ENCODE measurements at regions not wholly inside any gene's neighbourhood (a gene's known extent, or its start where the extent isn't known, plus 50 kb on each side); places are given as distances from the start of the nearest gene placed in this dataset.

GRCh38 chr17:34755981-34756636 is 176.7 kb downstream of the TMEM132E start:
- no peak overlapping the region for H3K9ac ChIP-seq (ENCODE audit: extremely low read depth, insufficient read length, low read length)
- H3K56ac ChIP-seq (ENCODE audit: insufficient read length, low read depth, low read length) = no peak overlapping the region
- Mint-ChIP-seq H3K27ac (peak overlapping the region in 1 of 3 experiments; percentile 38; a peak in 3 of 7 replicates), H3K36me3 (ENCODE audit: insufficient read depth in 1 of 3, low read depth in 3 of 3) (no peaks in the 10 kb centered on the region), H3K27me3 (ENCODE audit: low read depth) (peaks cover 9% of the 10 kb centered on the region), H3K4me3 (no peak overlapping the region), H3K4me1 (peaks cover 13 to 26% of the 10 kb centered on the region in 2 experiments), H3K9me3 (no peaks in the 10 kb centered on the region)
- H3T11ph ChIP-seq (ENCODE audit: low read length) = no peak overlapping the region
- H3K14ac ChIP-seq (ENCODE audit: insufficient read depth, low read length) = no peak overlapping the region
- no peaks in the 10 kb centered on the region for H3K79me2 ChIP-seq (ENCODE audit: insufficient read depth, low read length)
- H3K79me1 ChIP-seq (ENCODE audit: insufficient read depth, low read depth, low read length, poor library complexity, severe bottlenecking) = no peaks in the 10 kb centered on the region
- no peak overlapping the region for H4K8ac ChIP-seq (replicated peaks; ENCODE audit: insufficient read length, low read depth, low read length)
- no peaks in the 10 kb centered on the region for H3K9me3 ChIP-seq (ENCODE audit: control insufficient read depth, low read depth, low read length)
- no peak overlapping the region for H2BK5ac ChIP-seq (ENCODE audit: insufficient read length, low read length)
- no peak overlapping the region for H3K4ac ChIP-seq (ENCODE audit: low read depth, low read length)
- no peak overlapping the region for H2AFZ ChIP-seq (ENCODE audit: low read length)
- no peak overlapping the region for H2BK20ac ChIP-seq (ENCODE audit: low read depth, low read length, poor library complexity, severe bottlenecking)
- H3K23ac ChIP-seq (ENCODE audit: insufficient read length, low read depth, low read length) = no peak overlapping the region
- DNase-seq = peak; percentile 33
- H3K23me2 ChIP-seq (ENCODE audit: insufficient read length, low read depth, low read length, poor library complexity, severe bottlenecking) = no peaks in the 10 kb centered on the region
- H3K4me2 ChIP-seq (ENCODE audit: insufficient read depth, insufficient read length, low read length) = no peak overlapping the region
- WGBS (ENCODE audit: extremely low coverage, insufficient read length, low lambda C conversion rate) = no CpG with 5 or more reads among the region's 12 CpGs
- H3K27ac ChIP-seq (ENCODE audit: insufficient read length, low read depth, low read length) = no peak overlapping the region
- no peak overlapping the region for H4K5ac ChIP-seq (ENCODE audit: insufficient read length, low read depth, low read length)
- H3K4me1 ChIP-seq (ENCODE audit: insufficient read depth, low read length) = no peaks in the 10 kb centered on the region
- H4K20me1 ChIP-seq (ENCODE audit: control insufficient read depth, insufficient read depth, insufficient read length) = no peaks in the 10 kb centered on the region
- H2BK15ac ChIP-seq (ENCODE audit: low read depth, low read length) = no peak overlapping the region
- no peak overlapping the region for H4K91ac ChIP-seq (ENCODE audit: insufficient read length, low read depth, low read length)
- no peak for TF ChIP-seq CTCF (conservative IDR thresholded peaks at IDR 0.05)
- no peaks in the 10 kb centered on the region for H3K27me3 ChIP-seq (ENCODE audit: insufficient read depth, low read length)
- H2AK5ac ChIP-seq (ENCODE audit: insufficient read length, low read length) = no peak overlapping the region
- H2BK120ac ChIP-seq (ENCODE audit: low read depth, low read length, poor library complexity, severe bottlenecking) = no peak overlapping the region
- H3K18ac ChIP-seq (ENCODE audit: insufficient read length, low read depth, low read length) = no peak overlapping the region
- no peak overlapping the region for H2BK12ac ChIP-seq (ENCODE audit: insufficient read length, low read depth, low read length)

All from H9 (cell line).